Endothelial cell of umbilical vein (primary cell): ENCODE measurements at regions not wholly inside any gene's neighbourhood (a gene's known extent, or its start where the extent isn't known, plus 50 kb on each side); places are given as distances from the start of the nearest gene placed in this dataset.

Experiments used
- BruUV-seq: library from RNA; stranded (reverse); fragments of 400-500 nt; replicated peaks from 2 replicates; lab custom pipeline; 2021; lab: Mats Ljungman, UMichigan
- CTCF ChIA-PET: fragments of 300-600, 350-600 bp; sonication (Branson Sonifier 250); formaldehyde crosslinking; loops from one replicate; lab custom pipeline; 2021; ENCODE audit warnings: antibody characterized with exemption, inconsistent platforms; lab: Charles Lee
- POLR2A ChIA-PET: fragments of 300-600, 350-600 bp; sonication (Branson Sonifier 250); formaldehyde crosslinking; loops from one replicate; lab custom pipeline; 2021; ENCODE audit warnings: antibody characterized with exemption, inconsistent platforms; lab: Charles Lee
- DNase-seq: peaks from one replicate; pipeline ENCODE4 v3.0.0-alpha.2; 2011; ENCODE audit warnings: low read depth, low spot score
- FAIRE-seq: peaks from 2 replicates; lab custom pipeline; 2011; peaks lifted over from hg19 to GRCh38; lab: Jason Lieb, UNC
- H2AFZ ChIP-seq: 2 replicates; pipeline ENCODE4 v1.6.0; 2012; ENCODE audit warnings: low read depth, low read length, control low read depth, inconsistent platforms
- H3K27ac ChIP-seq: 2 replicates; pipeline ENCODE4 v1.5.1; 2011; ENCODE audit warnings: low read depth, mild to moderate bottlenecking, control low read depth, low read length, moderate library complexity; ENCODE audit not compliant: insufficient read depth
- H3K27me3 ChIP-seq, 2 experiments: 2 replicates each; pipeline versions ENCODE4 v1.6.0 to v1.6.1; 2011; ENCODE audit warnings: low read length in 2 of 2, mixed read lengths in 1 of 2; ENCODE audit not compliant: control insufficient read depth in 2 of 2, insufficient read depth in 2 of 2
- H3K36me3 ChIP-seq, 2 experiments: 2 replicates in 1 of 2; 3 replicates in 1 of 2; pipeline ENCODE4 v1.5.1; 2011; ENCODE audit warnings: low read length in 2 of 2, mild to moderate bottlenecking in 1 of 2, moderate library complexity in 1 of 2; ENCODE audit not compliant: control insufficient read depth in 2 of 2, insufficient read depth in 2 of 2; ENCODE audit errors: extremely low read depth in 1 of 2
- H3K4me1 ChIP-seq: 3 replicates; pipeline ENCODE4 v1.5.1; 2011; ENCODE audit warnings: mild to moderate bottlenecking, low read length; ENCODE audit not compliant: control insufficient read depth, insufficient read depth; ENCODE audit errors: extremely low read depth
- H3K4me2 ChIP-seq: 2 replicates; pipeline ENCODE4 v1.6.1; 2011; ENCODE audit warnings: low read length, control low read depth, mixed read lengths; ENCODE audit not compliant: insufficient read depth
- H3K4me3 ChIP-seq, 3 experiments: fragments of 200-600 bp in 1 of 3; sonication (generic), shearing (Covaris generic) in 1 of 3; replicated peaks in 1 of 3; 2 replicates each; pipeline ENCODE4 v1.5.1; 2011 to 2016; ENCODE audit warnings: control low read depth in 3 of 3, low read length in 3 of 3, mild to moderate bottlenecking in 2 of 3, inconsistent platforms in 1 of 3, low read depth in 1 of 3, moderate library complexity in 1 of 3; ENCODE audit not compliant: insufficient read depth in 1 of 3
- H3K79me2 ChIP-seq: 2 replicates; pipeline ENCODE4 v1.6.0; 2012; ENCODE audit warnings: low read length, inconsistent platforms; ENCODE audit not compliant: control insufficient read depth, insufficient read depth
- H3K9ac ChIP-seq: replicated peaks from 2 replicates; pipeline ENCODE3; 2011; ENCODE audit warnings: low read length, control low read depth; ENCODE audit not compliant: insufficient read depth; ENCODE audit errors: extremely low read depth
- H3K9me1 ChIP-seq: replicated peaks from 3 replicates; pipeline ENCODE4 v1.6.0; 2011; ENCODE audit warnings: mild to moderate bottlenecking, low read length; ENCODE audit not compliant: control insufficient read depth, insufficient read depth; ENCODE audit errors: extremely low read depth
- H3K9me3 ChIP-seq: replicated peaks from 2 replicates; pipeline ENCODE4 v1.5.1; 2012; ENCODE audit warnings: low read length, inconsistent platforms; ENCODE audit not compliant: control insufficient read depth, insufficient read depth
- H4K20me1 ChIP-seq: replicated peaks from 2 replicates; pipeline ENCODE3; 2011; ENCODE audit warnings: mild to moderate bottlenecking, low read length; ENCODE audit not compliant: control insufficient read depth, insufficient read depth; ENCODE audit errors: extremely low read depth
- EZH2 ChIP-seq: IDR thresholded peaks from 2 replicates; pipeline ENCODE4 v1.6.1; 2012; ENCODE audit warnings: borderline replicate concordance, low read depth, mild to moderate bottlenecking, moderate library complexity, low read length, inconsistent platforms; ENCODE audit not compliant: severe bottlenecking
- FOS ChIP-seq: IDR thresholded peaks from 2 replicates; pipeline ENCODE4 v1.6.1; 2011; ENCODE audit warnings: mild to moderate bottlenecking, low read length, moderate library complexity, borderline replicate concordance; ENCODE audit not compliant: insufficient read depth
- GATA2 ChIP-seq: IDR thresholded peaks from 2 replicates; pipeline ENCODE4 v1.7.0; 2011; ENCODE audit warnings: low read depth, mild to moderate bottlenecking, moderate library complexity, mixed read lengths, low read length; ENCODE audit not compliant: insufficient read length, insufficient read depth
- JUN ChIP-seq: IDR thresholded peaks from 2 replicates; pipeline ENCODE4 v1.6.1; 2011; ENCODE audit warnings: borderline replicate concordance, low read depth; ENCODE audit not compliant: insufficient read length, insufficient read depth
- MYC ChIP-seq: IDR thresholded peaks from one replicate; pipeline ENCODE4 v1.6.1; 2011; ENCODE audit warnings: mild to moderate bottlenecking, low read depth, low read length
- POLR2A ChIP-seq: IDR thresholded peaks from 2 replicates; pipeline ENCODE4 v1.6.1; 2012; ENCODE audit warnings: low read depth, mild to moderate bottlenecking, control low read depth, low read length
- POLR2AphosphoS5 ChIP-seq: IDR thresholded peaks from 2 replicates; pipeline ENCODE4 v1.6.1; 2012; ENCODE audit warnings: low read depth, mild to moderate bottlenecking, control low read depth, low read length, moderate library complexity; ENCODE audit not compliant: insufficient read depth
- dilution Hi-C: fragments of 300-500 bp; cut with MboI; formaldehyde crosslinking; loops from one replicate; pipeline ENCODE4 v1.15.0; 2019; ENCODE audit warnings: low sequenced_read_pairs; ENCODE audit not compliant: extremely low pct_ligation_motif_present
- intact Hi-C: fragments of 100-400 bp; cut with micrococcal nuclease; formaldehyde crosslinking; loops from one replicate; pipeline ENCODE4 v1.10.0; 2022
- TF ChIP-seq, protein P1 (sequence below): IDR thresholded peaks from 2 replicates; pipeline ENCODE4 v1.6.1; 2011; ENCODE audit not compliant: insufficient read depth, insufficient read length
- TF ChIP-seq, protein P2 (sequence below), 2 donors: IDR thresholded peaks; 1 replicate in 1 of 2; 2 replicates in 1 of 2; pipeline ENCODE4 v1.5.1; 2011; ENCODE audit warnings: low read length in 2 of 2, mild to moderate bottlenecking in 2 of 2, moderate library complexity in 2 of 2, control low read depth in 1 of 2, inconsistent platforms in 1 of 2, low read depth in 1 of 2; ENCODE audit not compliant: insufficient read depth in 1 of 2; ENCODE audit errors: extremely low read depth in 1 of 2

DNA sequence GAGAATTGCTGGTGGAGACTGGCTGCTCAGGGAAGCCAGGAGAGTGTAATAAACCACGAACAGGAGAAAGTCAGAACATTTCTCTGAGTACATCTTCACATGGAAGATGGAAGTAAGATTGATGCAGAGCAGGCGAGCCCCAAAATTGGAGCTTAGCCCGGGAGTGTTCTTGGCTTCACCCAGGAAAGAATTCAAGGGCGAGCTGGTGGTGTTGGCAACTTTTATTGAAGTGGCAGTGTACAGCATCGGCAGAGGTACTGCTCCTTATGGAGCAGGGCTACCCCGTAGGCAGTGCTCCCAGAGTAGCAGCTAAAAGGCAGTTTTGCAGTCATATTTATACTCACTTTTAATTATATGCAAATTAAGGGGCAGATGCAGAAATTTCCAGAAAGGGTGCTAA lies 281.4 kb upstream of the MEX3C start:
- Histone ChIP-seq H3K9me1 (no peaks in the 10 kb centered on the region), H3K36me3 (no peaks in the 10 kb centered on the region), H3K27ac (no peak overlapping the region), H3K9me3 (peaks cover 5% of the 10 kb centered on the region), H3K4me2 (no peak overlapping the region), H2AFZ (no peak overlapping the region), H3K4me3 (no peak overlapping the region), H3K4me1 (no peaks in the 10 kb centered on the region), H3K79me2 (no peaks in the 10 kb centered on the region), H3K9ac (no peak overlapping the region), H3K27me3 (no peaks in the 10 kb centered on the region), H4K20me1 (no peaks in the 10 kb centered on the region)
- no TSS peak for BruUV-seq
- TF ChIP-seq FOS: no peak
- TF ChIP-seq, protein P1, sequence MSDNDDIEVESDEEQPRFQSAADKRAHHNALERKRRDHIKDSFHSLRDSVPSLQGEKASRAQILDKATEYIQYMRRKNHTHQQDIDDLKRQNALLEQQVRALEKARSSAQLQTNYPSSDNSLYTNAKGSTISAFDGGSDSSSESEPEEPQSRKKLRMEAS: no peak
- TF ChIP-seq, protein P2, sequence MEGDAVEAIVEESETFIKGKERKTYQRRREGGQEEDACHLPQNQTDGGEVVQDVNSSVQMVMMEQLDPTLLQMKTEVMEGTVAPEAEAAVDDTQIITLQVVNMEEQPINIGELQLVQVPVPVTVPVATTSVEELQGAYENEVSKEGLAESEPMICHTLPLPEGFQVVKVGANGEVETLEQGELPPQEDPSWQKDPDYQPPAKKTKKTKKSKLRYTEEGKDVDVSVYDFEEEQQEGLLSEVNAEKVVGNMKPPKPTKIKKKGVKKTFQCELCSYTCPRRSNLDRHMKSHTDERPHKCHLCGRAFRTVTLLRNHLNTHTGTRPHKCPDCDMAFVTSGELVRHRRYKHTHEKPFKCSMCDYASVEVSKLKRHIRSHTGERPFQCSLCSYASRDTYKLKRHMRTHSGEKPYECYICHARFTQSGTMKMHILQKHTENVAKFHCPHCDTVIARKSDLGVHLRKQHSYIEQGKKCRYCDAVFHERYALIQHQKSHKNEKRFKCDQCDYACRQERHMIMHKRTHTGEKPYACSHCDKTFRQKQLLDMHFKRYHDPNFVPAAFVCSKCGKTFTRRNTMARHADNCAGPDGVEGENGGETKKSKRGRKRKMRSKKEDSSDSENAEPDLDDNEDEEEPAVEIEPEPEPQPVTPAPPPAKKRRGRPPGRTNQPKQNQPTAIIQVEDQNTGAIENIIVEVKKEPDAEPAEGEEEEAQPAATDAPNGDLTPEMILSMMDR (IDR thresholded peaks at IDR 0.05; ENCODE audit: extremely low read depth in 1 of 2, insufficient read depth in 1 of 2, low read depth in 1 of 2, low read length in 2 of 2): no peak
- TF ChIP-seq MYC: no peak
- no peak for TF ChIP-seq POLR2A
- TF ChIP-seq POLR2AphosphoS5: no peak
- no peak for TF ChIP-seq GATA2
- no peak for TF ChIP-seq EZH2
- TF ChIP-seq JUN: no peak
- DNase-seq: no peak
- FAIRE-seq: no peak
- POLR2A ChIA-PET: no interaction called here
- CTCF ChIA-PET: no interaction called here
- intact Hi-C loops: no loop called here
- dilution Hi-C loops: no loop called here
